Upper lobe of left lung (tissue), 4 donors: ENCODE measurements at regions not wholly inside any gene's neighbourhood (a gene's known extent, or its start where the extent isn't known, plus 50 kb on each side); places are given as distances from the start of the nearest gene placed in this dataset.

Experiments
- CTCF ChIP-seq, 6 experiments: fragments of 450-650 bp in 4 of 6; fragments of 200-600 bp in 2 of 6; sonication (generic) in 2 of 6; IDR thresholded peaks; one replicate each; pipeline ENCODE4 v1.5.1; 2016 to 2019; ENCODE audit warnings: antibody characterized with exemption in 6 of 6
- POLR2A ChIP-seq, 4 donors: fragments of 450-650 bp; IDR thresholded peaks; one replicate each; pipeline ENCODE4 v1.5.1; 2016 to 2017; ENCODE audit warnings: antibody characterized with exemption in 4 of 4, mild to moderate bottlenecking in 2 of 4

- TF ChIP-seq CTCF (IDR thresholded peaks at IDR 0.05) = no peak
- no peak for TF ChIP-seq POLR2A (IDR thresholded peaks at IDR 0.05)
Measured at GRCh38 chr2:12265646-12266045, 451.1 kb upstream of the TRIB2 start.
